HG03196 (cell line): ENCODE measurements at regions not wholly inside any gene's neighbourhood (a gene's known extent, or its start where the extent isn't known, plus 50 kb on each side); places are given as distances from the start of the nearest gene placed in this dataset.

Experiments
- ATAC-seq: cut with Tn5 transposase; IDR thresholded peaks from one replicate; pipeline ENCODE4 v1.9.1; 2021; ENCODE audit not compliant: unreplicated experiment

GRCh38 chr17:12287953-12288352 is 267.3 kb downstream of the MAP2K4 start:
- no peak for ATAC-seq

- ATAC-seq, result no peak
Observed at GRCh38 chr17:12290207-12290606, 269.5 kb downstream of the MAP2K4 start.

DNA sequence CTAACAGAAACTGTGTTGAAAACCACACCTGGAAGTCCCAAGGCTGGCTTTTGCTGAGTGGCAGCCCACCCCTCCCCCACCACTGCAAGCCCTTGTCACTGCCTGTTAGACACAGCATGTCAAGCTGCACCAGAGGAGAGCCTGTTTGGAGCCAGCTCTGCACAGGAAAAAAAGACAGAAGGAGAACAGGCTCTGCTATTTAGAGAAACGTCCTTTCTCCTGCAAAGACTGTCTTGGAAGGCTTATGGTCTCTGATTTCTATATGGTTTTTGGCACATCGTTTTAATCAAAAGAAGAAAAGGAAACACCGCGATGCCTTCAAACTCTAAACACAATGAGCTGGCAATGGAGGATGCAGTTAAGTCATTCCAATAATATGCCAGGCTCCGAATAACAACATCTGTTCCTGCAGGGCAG is 275.5 kb downstream of the MAP2K4 start:
- no peak for ATAC-seq

- ATAC-seq, result no peak
Observed at GRCh38 chr17:12301551-12301950, 280.9 kb downstream of the MAP2K4 start.

DNA sequence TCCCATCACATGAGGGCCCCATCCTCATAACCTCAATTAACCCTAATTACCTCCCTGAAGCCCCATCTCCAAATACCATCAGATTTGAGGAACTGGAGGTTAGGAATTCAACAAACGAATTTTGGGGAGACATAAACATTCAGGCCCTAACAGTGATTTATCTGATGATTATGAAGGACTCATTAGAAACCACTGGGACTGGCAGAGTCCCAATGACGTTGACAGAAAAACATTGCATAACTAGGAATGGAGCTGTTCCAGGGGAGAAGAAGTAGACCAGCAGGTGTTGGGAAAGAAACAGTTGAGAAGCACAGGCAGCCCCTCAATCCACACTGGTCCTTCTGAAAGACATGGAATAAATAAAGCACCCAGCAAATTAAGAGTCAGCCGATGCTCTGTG is 282.0 kb downstream of the MAP2K4 start:
- ATAC-seq, result no peak

- ATAC-seq, result no peak
Observed at GRCh38 chr17:12310811-12311210, 290.1 kb downstream of the MAP2K4 start.

DNA sequence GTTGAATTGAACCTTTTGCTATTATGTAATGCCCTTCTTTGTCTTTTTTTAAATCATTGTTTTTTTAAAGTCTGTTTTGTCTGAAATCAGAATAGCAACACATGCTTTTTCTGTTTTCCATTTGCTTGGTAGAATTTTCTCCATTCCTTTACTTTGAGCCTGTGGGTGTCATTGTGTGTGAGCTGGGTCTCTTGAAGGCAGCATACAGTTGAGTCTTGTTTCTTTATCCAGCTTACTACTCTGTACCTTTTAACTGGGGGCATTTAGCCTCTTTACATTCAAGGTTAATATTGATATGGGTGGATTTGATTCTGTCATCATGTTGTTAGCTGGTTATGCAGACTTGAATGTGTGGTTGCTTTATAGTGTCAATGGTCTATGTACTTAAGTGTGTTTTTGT is 292.0 kb downstream of the MAP2K4 start:
- no peak for ATAC-seq

GRCh38 chr17:12313786-12314185 is 293.1 kb downstream of the MAP2K4 start:
- ATAC-seq, result no peak

- no peak for ATAC-seq
Observed at GRCh38 chr17:12316021-12316420, 295.3 kb downstream of the MAP2K4 start.

GRCh38 chr17:12318571-12319266 is 298.0 kb downstream of the MAP2K4 start:
- ATAC-seq, result no peak

DNA sequence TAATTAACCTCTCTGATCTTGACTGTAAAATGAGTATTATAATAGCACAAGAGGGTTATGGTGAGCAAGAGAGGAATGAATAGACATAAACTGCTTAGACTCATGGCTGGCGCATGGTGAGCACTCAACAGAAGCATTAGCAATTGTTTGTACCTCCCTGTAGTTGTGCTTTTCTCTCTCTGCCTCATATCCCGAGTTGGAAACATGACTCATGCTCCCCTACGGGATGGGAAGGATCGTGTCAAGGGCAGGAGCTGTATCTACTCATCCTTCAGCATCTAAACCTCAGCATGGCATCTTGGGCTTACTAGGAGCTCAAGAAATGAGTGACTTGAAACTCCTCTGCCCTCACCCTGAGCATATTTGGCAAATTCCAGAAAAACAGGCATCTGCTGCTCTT is 299.6 kb downstream of the MAP2K4 start:
- ATAC-seq, result no peak

DNA sequence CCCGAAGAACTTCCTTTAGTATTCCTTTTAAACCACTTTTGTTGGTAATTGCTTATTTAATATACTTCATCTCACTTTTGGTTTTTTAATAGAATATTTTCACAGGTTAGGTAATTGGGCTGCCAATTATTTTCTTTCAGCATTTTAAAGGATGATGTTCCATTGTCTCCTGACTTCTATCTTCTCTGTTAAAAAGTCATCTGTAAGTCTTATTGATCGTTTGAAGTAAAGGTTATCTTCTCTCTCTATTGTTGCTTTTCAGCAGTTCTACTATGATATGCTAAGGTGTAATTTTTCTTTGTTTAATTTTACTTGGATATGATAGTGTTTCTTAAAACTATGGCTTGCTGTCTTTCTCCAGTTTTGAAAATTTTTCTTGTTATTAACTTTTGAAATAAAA is 307.5 kb downstream of the MAP2K4 start:
- no peak for ATAC-seq

DNA sequence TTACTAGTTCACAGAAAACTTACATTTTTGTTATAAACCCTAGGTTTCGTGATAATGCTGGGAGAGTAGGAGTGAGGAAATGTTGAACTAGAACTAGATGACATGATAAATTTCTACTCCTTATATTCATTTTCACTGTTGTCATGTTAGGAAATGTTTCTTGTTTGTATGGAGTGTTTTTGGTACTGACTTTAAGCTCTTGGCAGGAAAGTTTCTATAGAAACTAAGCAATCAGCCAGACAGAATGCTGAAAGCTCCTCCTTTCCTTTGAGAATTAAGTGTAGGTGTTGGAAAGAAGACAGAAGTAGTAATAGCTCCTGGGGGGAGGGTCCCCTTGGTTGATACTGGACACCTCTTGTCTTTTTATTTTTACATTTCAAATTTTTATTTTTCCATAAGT is 309.8 kb downstream of the MAP2K4 start:
- no peak for ATAC-seq

- ATAC-seq, result no peak
Observed at GRCh38 chr17:12341328-12341727, 320.7 kb downstream of the MAP2K4 start.

- no peak for ATAC-seq
Observed at GRCh38 chr17:12342161-12342560, 321.5 kb downstream of the MAP2K4 start.

- ATAC-seq, result no peak
Observed at GRCh38 chr17:12342609-12343435, 322.1 kb downstream of the MAP2K4 start.

DNA sequence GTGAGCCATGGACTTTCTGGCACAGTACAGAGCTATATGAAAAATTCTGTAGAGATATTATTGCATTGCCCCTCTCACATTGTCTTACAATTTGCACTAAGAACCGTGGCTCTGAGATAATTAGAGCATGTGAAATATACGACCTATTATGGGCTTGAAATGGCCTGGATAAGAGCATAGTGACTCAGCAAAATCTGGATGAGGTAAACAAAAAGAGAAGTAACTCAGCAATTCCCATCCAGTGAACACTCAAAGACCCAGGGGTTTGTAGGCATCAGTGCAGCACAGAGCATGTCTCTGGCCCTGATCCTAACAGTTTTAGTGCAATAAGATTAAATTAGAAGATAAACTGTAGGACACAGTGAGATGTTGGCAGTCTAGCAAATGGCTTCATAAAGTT is 317.2 kb upstream of the MYOCD start:
- ATAC-seq, result no peak

DNA sequence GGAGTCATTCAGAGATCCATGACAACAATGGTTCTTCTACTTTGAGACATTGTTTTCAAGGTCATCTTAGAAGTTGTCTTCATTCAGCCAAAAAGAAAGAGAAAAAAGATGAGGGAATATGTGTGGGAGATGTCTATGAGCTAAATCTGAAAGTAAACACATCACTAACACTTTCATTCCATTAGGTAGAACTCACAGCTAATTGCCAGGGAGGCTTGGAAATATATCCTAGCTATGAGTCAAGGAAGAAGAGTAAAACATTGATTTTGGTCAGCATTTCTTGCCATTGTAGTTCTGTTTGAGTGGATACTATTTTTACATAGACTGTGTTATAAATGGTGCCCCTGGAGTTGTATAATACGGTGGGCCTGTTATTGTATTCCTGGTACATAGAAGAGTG is 316.4 kb upstream of the MYOCD start:
- no peak for ATAC-seq

- ATAC-seq, result no peak
Observed at GRCh38 chr17:12352127-12352526, 313.6 kb upstream of the MYOCD start.

DNA sequence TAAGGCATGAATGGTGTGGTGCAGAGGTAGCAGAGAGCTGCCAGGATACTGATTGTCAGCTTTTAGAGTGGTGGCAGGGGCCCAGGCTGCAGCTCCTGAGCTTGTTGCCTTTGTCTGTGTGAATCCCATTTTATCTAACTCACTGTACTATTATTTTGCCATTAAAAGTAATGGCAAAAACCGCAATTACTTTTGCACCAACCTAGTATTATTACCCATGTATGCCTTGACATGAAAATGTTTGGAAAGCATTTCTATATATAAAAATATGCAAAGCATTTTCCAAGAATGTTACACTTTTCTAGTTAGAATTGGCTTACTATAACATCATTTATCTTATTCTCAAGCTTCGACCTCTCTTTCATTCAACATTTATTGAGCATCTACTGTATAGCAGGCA is 308.1 kb upstream of the MYOCD start:
- no peak for ATAC-seq

DNA sequence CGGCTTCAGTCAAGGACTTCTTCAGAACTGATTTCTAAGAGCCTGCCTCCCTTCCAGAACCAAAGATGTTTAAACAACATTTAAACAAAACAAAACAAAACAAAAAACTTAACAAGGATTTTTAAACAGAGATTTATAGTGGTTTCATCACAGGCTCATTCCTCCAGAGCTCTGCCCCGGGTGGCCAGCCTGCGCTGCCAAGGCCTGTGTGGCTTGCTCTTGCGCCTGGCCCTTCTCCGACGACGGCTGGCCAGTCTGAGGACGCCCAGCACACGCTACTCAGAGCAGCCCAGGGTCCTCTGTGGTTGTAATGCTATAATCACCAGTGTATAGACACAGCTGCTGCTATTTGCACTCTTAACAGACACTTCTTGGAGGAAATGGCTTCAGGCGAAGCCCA is 307.2 kb upstream of the MYOCD start:
- ATAC-seq, result no peak

- ATAC-seq, result no peak
Observed at GRCh38 chr17:12362853-12363455, 302.7 kb upstream of the MYOCD start.
